Keratinocyte (primary cell): ENCODE measurements at regions not wholly inside any gene's neighbourhood (a gene's known extent, or its start where the extent isn't known, plus 50 kb on each side); places are given as distances from the start of the nearest gene placed in this dataset.

Source experiments
- DNase-seq: peaks from one replicate; pipeline ENCODE4 v3.0.0-alpha.2; 2011; ENCODE audit warnings: low read depth, missing footprints, low spot score
- FAIRE-seq: peaks from 2 replicates; lab custom pipeline; 2011; peaks lifted over from hg19 to GRCh38; lab: Jason Lieb, UNC
- H2AFZ ChIP-seq: 2 replicates; pipeline ENCODE4 v1.6.0; 2012; ENCODE audit warnings: low read length, control low read depth, inconsistent platforms; ENCODE audit not compliant: control insufficient read depth
- H3K27ac ChIP-seq: 2 replicates; pipeline ENCODE4 v1.5.1; 2011; ENCODE audit warnings: low read length; ENCODE audit not compliant: control insufficient read depth, insufficient read depth
- H3K27me3 ChIP-seq: 3 replicates; pipeline ENCODE4 v1.6.0; 2011; ENCODE audit warnings: low read length; ENCODE audit not compliant: control insufficient read depth, insufficient read depth; ENCODE audit errors: extremely low read depth
- H3K36me3 ChIP-seq, 2 experiments: 2 replicates in 1 of 2; 3 replicates in 1 of 2; pipeline ENCODE4 v1.5.1; 2011; ENCODE audit warnings: low read length in 2 of 2, mild to moderate bottlenecking in 1 of 2; ENCODE audit not compliant: control insufficient read depth in 2 of 2, insufficient read depth in 2 of 2; ENCODE audit errors: extremely low read depth in 1 of 2
- H3K4me1 ChIP-seq: 3 replicates; pipeline ENCODE4 v1.5.1; 2011; ENCODE audit warnings: low read length; ENCODE audit not compliant: control insufficient read depth, insufficient read depth; ENCODE audit errors: extremely low read depth
- H3K4me2 ChIP-seq: 3 replicates; pipeline ENCODE4 v1.6.0; 2011; ENCODE audit warnings: low read depth, low read length; ENCODE audit not compliant: control insufficient read depth, insufficient read depth; ENCODE audit errors: extremely low read depth
- H3K4me3 ChIP-seq, 3 experiments: fragments of 200-600 bp in 1 of 3; sonication (generic) in 1 of 3; 2 replicates in 2 of 3; 3 replicates in 1 of 3; pipeline ENCODE4 v1.5.1; 2011 to 2016; ENCODE audit warnings: low read length in 3 of 3, mild to moderate bottlenecking in 3 of 3, control low read depth in 2 of 3, inconsistent platforms in 1 of 3, low read depth in 1 of 3, mixed read lengths in 1 of 3, mixed run types in 1 of 3, moderate library complexity in 1 of 3; ENCODE audit not compliant: control insufficient read depth in 2 of 3, insufficient read depth in 2 of 3; ENCODE audit errors: extremely low read depth in 1 of 3
- H3K79me2 ChIP-seq: 2 replicates; pipeline ENCODE4 v1.6.0; 2012; ENCODE audit warnings: low read length; ENCODE audit not compliant: control insufficient read depth, insufficient read depth
- H3K9ac ChIP-seq: 3 replicates; pipeline ENCODE4 v1.6.0; 2011; ENCODE audit warnings: low read length; ENCODE audit not compliant: control insufficient read depth, insufficient read depth; ENCODE audit errors: extremely low read depth
- H3K9me1 ChIP-seq: 3 replicates; pipeline ENCODE4 v1.6.0; 2011; ENCODE audit warnings: low read length; ENCODE audit not compliant: control insufficient read depth, insufficient read depth; ENCODE audit errors: extremely low read depth
- H3K9me3 ChIP-seq: 2 replicates; pipeline ENCODE4 v1.5.1; 2012; ENCODE audit warnings: low read depth, low read length; ENCODE audit not compliant: control insufficient read depth
- H4K20me1 ChIP-seq: 3 replicates; pipeline ENCODE4 v1.6.0; 2011; ENCODE audit warnings: low read length; ENCODE audit not compliant: control insufficient read depth, insufficient read depth; ENCODE audit errors: extremely low read depth
- CTCF ChIP-seq, 3 experiments: IDR thresholded peaks in 1 of 3; conservative IDR thresholded peaks in 1 of 3; optimal IDR thresholded peaks in 1 of 3; 2 replicates in 2 of 3; 3 replicates in 1 of 3; pipeline versions ENCODE3 to v1.5.1; 2011; ENCODE audit warnings: low read length in 3 of 3, mild to moderate bottlenecking in 3 of 3, moderate library complexity in 2 of 3, control low read depth in 1 of 3, inconsistent platforms in 1 of 3; ENCODE audit not compliant: insufficient read depth in 2 of 3; ENCODE audit errors: extremely low read depth in 1 of 3
- EZH2 ChIP-seq: IDR thresholded peaks from one replicate; pipeline ENCODE4 v1.6.1; 2012; ENCODE audit warnings: inconsistent platforms, mild to moderate bottlenecking, low read length, moderate library complexity
- dilution Hi-C: fragments of 300-500 bp; cut with MboI; formaldehyde crosslinking; loops from one replicate; pipeline ENCODE4 v1.7.0; 2020; ENCODE audit warnings: low sequenced_read_pairs; ENCODE audit not compliant: extremely low pct_ligation_motif_present

- Histone ChIP-seq H3K9me1 (no peaks in the 10 kb centered on the region), H2AFZ (no peak overlapping the region), H3K79me2 (no peaks in the 10 kb centered on the region), H3K9ac (no peak overlapping the region), H3K27ac (no peak overlapping the region), H3K27me3 (no peaks in the 10 kb centered on the region), H3K9me3 (no peaks in the 10 kb centered on the region), H4K20me1 (no peaks in the 10 kb centered on the region), H3K4me2 (no peak overlapping the region), H3K36me3 (no peaks in the 10 kb centered on the region), H3K4me1 (no peaks in the 10 kb centered on the region), H3K4me3 (no peak overlapping the region)
- TF ChIP-seq EZH2 (no peak), CTCF (optimal IDR thresholded peaks at IDR 0.05 in 1 of 3, IDR thresholded peaks at IDR 0.05 in 1 of 3, conservative IDR thresholded peaks at IDR 0.05 in 1 of 3; ENCODE audit: extremely low read depth in 1 of 3, insufficient read depth in 2 of 3, low read length in 3 of 3) (no peak)
- no peak for FAIRE-seq
- DNase-seq: no peak
- dilution Hi-C loops: no loop called here
Measured at GRCh38 chr7:25282194-25282593, 53.9 kb upstream of the NPVF start.

DNA sequence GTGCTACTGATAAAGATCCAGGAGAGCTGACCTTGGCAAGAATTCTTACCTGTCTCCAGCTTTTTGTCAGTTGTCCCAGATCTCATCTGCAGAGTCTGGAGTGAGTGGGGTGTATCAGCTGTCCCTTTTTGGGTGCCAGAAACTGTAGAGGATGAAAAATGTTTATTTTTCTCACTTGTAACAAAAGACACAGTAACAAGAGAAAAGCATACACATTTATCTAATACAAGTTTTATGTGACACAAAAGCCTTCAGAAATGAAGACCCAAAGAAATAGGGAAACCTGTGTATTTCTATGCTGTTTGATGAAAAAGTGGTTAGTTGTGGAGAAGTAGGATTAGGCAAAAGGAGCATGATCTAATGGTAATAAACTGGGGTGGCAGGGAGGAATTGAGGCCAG, 58.5 kb upstream of the NPVF start:
- H3K79me2 ChIP-seq: no peaks in the 10 kb centered on the region
- DNase-seq (no peak), FAIRE-seq (no peak)
- dilution Hi-C loops: no loop called here
- H3K36me3 ChIP-seq: no peaks in the 10 kb centered on the region
- no peaks in the 10 kb centered on the region for H3K9me1 ChIP-seq
- H3K4me1 ChIP-seq: no peaks in the 10 kb centered on the region
- H3K9me3 ChIP-seq: no peaks in the 10 kb centered on the region
- H3K27ac ChIP-seq: no peak overlapping the region
- H3K4me2 ChIP-seq: no peak overlapping the region
- H3K27me3 ChIP-seq: no peaks in the 10 kb centered on the region
- H3K9ac ChIP-seq: no peak overlapping the region
- no peak overlapping the region for H3K4me3 ChIP-seq
- no peaks in the 10 kb centered on the region for H4K20me1 ChIP-seq
- TF ChIP-seq CTCF (optimal IDR thresholded peaks at IDR 0.05 in 1 of 3, IDR thresholded peaks at IDR 0.05 in 1 of 3, conservative IDR thresholded peaks at IDR 0.05 in 1 of 3; ENCODE audit: extremely low read depth in 1 of 3, insufficient read depth in 2 of 3, low read length in 3 of 3) (no peak), EZH2 (no peak)
- no peak overlapping the region for H2AFZ ChIP-seq
